Activated naive CD4-positive, alpha-beta T cell treated with Interleukin-2 at 50 U/mL for 16 hours (primary cell): ENCODE measurements at regions not wholly inside any gene's neighbourhood (a gene's known extent, or its start where the extent isn't known, plus 50 kb on each side); places are given as distances from the start of the nearest gene placed in this dataset.
"Not testable (repeated sequence)": the region's sequence is repeated elsewhere in the genome, so short reads cannot be mapped to it uniquely, and the experiment has no call there.

ENCODE experiments used
- DNase-seq: peaks from one replicate; pipeline ENCODE4 v3.0.0-alpha.2; 2020

DNA sequence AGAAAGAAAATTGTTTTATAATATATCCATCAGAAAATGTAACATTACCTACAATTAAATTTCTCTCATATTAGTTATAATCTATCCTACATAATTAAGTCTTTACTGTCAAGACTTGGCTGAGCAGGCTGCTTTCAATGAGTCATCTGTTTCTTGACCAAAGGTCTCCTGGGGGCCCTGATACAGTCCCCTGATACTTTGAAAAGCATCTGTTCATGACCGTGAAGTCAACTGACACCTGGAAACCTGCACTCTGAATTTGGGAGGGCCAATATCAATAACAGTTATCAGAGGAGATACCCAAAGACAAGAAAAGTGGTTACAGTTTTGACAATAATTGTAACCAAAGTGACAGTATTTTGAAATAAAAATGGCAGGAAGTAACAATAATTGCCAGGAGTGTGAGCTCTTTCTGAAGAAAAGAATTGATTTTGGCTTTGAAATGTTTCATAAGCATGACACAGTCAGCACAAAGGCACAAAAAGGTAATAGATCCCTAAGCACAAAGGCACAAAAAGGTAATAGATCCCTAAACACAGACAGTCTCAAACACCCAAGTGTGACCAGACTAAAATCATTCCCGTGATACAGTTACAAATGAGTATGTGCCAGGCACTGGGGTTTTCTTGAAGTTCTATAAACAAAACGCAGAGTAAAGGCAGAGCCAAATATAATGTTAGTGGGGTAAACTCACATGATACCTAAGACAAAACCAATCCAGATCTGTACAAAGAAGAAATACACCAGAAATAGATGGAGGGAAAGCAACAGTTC is 260.7 kb downstream of the PLOD2 start:
- DNase-seq, result no peak

DNA sequence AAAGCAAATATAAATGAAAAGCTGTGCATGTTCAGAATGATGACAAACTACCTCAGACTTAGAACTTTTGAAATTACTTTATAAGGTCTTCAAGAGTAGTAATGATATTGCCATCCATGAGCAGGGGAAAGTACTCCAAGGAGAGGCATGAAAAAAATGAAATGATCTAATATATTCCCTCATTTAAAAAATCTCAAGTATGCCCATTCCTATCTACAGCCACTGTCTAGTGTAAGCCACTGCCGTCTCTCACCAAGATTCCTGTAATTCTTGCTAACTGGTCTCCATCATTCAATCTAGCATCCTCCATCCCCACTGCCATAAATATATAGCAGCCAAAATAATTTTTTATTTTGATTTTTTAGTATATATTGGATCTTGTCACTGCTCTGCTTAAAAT is 258.8 kb downstream of the PLOD2 start:
- DNase-seq, result no peak

DNA sequence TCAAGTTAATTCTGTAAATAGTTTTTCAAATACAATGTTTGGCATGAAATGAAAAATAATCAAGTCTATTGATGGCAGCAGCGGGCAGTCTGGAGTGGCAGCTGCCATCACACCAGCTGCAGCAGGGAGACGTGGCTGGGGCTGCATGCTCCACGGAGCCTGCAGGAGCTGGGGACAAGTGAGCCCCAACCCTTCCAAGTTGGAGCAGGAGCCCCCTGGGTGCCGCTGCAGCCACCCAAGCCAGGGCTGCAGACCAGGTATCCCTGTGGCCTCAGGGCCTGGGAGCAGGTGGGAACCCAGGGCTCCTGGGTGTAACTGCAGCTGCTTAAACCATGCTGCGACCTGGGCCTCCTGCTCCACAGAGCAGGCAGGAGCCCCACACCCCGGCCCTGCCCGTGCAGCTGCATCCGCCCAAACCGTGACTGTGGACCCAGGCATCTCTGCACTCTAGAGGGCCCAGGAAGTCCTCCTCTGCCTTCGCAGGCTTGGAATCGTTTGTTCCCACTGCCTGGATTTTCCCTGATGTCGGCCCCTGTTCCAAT is 257.4 kb downstream of the PLOD2 start:
- DNase-seq, result no peak

DNA sequence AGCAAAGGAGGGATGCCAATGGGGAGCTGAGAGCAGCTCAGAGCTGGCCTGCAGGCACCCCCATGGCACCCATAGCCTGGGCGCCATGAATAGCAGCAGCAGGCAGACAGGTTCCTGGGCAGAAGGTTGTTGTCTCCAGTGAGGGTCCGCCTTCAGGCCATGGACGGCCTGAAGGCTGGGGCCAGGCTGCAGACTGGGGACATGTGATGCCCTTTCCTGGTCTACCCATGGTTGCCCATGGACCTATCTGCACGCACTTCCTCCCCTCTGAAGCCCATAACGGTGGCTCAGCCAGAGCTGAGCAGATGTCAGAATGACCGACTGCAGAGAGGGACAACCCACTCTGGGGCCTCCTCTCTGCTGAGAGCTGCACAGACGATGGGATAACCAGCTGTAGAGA is 256.8 kb downstream of the PLOD2 start:
- DNase-seq, result no peak

DNA sequence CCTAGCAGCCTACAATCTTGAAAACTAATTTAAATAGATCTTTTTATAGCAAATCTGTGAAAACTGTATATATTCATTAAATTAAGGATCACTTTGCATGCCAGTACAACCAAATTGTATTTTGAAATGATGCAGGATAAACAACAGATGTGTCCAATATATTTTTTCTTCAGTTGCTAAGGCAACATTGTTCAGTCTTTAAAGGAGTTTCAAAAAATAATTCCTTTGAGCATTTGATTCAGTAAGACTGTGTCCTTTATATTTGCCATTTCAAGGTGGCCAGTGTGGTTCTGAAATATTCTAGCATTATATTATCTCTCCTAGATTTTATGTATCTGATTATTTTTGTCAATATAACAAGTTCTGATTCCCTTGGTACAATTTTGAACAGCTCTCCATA is 254.7 kb downstream of the PLOD2 start:
- no peak for DNase-seq

DNA sequence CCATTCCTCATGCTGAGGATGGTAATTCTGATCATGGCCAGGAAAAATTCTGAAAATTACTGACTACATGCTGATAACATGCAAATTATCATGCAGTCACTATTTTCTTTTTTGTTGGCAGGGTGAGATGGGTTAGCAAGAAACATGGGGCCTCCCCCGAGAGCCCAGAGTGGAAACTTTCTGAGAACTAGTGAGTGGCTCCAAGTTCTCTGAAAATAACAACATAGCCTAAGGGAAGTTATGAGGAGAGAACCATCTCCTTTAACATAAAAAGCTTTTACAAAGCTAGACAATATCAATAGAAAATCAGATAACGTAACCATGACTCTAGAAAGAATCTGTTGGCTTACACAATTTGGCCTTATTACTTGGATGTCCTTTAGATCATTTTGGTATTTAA is 254.2 kb downstream of the PLOD2 start:
- DNase-seq, result no peak

DNA sequence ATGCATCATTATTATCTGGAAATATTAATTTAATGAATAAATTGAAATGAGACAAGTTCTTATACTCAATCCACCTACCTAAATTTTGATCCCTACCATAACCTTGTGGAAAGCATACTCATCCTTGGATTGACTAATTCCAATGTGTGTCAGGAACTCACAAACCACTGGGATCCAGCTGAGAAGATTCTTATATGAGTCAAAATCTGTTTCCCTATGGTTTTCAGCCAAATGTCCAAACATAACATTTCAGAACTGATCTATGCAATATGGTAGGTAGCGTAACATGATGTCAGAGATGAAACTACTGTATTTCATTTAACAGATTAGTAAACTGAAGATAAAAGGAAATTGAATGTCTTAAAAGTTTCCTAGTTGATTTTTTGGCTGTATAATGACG is 250.0 kb downstream of the PLOD2 start:
- no peak for DNase-seq

DNA sequence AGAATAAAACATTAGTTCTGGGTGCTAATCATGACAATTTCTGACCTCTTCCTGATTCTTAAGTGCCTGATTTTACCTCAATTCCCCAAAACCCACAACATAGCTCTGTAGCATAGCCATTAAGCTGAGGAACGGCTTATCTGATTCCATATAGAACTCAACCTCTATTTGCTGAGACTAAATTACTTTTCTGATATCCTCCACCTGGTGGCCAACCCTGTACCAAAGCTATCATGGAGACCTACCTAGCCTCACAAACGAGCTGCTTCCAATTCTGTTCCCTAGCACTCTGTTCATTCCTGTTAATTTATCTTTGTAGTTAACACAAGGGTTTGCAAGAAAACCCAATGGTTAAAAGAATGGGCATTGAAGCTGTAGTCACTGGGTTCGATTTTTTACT is 245.2 kb downstream of the PLOD2 start:
- no peak for DNase-seq

DNA sequence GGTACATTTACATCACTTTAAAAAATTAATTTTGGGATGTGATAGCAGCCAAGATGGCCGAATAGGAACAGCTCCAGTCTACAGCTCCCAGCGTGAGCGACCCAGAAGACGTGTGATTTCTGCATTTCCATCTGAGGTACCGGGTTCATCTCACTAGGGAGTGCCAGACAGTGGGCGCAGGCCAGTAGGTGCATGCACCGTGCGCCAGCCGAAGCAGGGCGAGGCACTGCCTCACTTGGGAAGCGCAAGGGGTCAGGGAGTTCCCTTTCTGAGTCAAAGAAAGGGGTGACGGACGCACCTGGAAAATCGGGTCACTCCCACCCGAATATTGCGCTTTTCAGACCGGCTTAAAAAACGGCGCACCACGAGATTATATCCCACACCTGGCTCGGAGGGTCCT is 233.2 kb downstream of the PLOD2 start:
- DNase-seq, result not testable (repeated sequence)

DNA sequence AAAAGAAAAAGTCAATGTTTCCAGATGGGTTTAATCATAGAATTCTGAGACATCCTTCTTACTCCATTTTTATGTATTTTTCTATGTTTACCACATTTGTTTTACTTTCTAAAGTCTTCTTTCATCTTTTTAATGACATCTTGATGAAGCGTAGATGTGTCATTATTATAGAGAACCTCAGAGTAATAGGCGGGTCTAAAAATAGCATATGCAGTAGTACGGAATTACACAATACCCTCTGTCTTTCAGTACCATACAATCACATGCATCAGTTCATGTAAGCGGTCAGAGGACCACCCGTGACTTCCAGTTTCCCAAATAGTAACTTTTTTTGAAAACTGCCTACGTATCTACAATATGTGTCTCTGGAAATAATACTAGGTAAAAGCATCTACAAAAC is 224.0 kb downstream of the PLOD2 start:
- no peak for DNase-seq

DNA sequence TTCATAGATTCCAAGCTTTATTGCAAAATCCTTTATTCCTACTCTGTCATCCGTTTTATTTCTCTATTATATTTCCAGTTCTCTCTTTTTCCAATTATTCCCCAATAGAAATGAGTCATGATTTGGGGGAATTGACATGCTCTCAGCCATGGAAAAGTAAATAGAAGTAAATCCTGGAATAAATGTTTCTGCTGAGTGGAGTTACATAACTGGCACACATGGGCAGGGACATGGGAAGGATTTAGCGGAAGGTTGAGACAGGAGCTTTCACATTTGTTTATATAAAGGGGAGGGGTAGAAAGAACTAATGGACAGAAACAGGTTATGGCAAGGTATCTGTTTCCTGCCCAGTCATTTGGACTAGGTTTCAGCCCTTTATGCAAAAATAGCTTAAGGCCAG is 221.6 kb downstream of the PLOD2 start:
- DNase-seq, result no peak

DNA sequence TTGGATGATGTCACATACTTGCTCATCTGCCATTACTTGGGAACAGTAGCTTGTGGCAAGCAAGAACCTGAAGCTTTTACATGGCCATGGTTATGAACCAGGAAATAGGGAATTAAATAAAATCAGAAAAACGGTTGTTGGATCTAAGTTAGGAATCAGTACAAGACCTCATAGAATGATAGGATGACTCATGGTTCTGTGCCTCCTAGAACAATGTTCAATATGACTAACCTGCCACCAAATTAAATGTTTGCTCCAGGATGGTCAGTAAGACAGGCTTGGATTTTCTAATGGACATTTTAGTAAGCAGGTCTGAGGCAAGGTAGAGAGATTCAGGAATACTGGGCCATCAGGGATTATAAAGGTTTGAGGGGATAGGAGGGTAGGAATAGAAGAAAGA is 218.9 kb downstream of the PLOD2 start:
- no peak for DNase-seq

DNA sequence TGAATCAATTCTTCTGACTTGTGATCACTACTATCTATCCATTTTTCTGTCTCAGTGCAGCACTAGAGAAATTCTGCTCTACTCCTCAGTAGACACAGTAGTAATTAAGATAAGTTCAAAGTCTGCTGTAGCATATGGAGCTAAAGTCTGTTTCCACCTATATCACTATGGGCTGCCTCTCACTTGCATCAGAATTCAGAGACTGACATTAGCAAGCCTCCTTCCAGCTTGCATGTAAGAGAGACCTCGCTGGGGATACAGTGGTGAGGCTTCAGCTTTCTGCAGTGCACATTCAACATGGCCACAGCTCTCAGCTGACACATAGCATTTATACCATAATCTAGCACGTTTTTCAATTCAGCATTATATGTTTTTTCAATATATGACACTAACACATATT is 217.0 kb downstream of the PLOD2 start:
- DNase-seq, result no peak

DNA sequence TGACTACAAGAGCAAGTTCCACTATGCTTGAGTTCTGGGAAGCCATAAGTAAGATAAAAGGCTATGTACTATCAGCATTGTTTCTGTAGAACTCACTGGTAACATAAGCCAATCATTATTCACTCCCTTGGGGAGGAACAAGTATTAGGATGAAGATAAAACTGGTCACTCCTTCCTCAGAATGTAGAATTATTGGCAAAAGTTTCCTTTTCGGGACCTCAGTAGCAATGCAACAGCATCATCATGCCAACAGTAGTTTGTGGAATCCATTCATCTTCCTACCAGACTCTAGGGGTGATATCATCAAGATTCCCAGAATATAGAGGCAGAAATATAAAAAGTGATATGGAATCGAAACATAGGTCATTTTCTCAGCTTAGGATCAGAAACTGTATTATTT is 209.5 kb downstream of the PLOD2 start:
- no peak for DNase-seq

DNA sequence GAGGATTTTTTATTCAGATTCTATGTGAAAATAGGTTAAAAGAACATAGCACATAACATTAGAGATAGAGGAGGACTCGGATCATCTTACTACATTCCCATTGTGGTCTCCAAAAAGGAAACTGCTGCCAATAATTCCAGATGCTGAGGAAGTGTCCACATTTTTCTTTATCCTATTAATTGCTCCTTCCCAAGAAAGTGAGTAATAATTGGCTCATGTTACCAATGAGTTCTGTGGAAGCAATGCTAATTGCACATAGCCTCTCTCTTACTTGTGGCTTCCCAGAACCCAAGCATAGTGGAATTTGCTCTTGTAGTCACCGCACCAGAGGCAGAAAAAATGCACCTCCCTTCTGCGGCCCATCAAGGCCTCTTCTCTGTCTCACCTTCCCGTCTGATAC is 208.4 kb downstream of the PLOD2 start:
- DNase-seq, result no peak

DNA sequence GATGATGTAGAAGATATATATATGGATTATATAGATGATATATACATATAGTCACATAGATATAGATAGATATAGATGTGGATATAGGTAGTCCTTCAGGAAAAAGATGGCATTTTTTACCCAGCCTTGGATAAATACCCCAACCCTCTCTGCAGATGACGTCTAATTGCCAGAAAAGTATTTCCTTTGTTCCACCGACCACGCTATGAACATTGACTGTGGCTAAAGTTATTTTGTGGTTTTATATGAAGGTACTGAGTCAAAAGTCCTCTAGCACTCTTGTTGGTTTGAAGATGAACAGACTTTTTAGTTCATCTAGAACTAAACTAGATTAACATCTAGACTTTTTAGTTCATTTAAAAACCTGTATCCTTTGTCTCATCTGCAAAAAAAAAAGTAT is 207.7 kb downstream of the PLOD2 start:
- DNase-seq, result no peak

DNA sequence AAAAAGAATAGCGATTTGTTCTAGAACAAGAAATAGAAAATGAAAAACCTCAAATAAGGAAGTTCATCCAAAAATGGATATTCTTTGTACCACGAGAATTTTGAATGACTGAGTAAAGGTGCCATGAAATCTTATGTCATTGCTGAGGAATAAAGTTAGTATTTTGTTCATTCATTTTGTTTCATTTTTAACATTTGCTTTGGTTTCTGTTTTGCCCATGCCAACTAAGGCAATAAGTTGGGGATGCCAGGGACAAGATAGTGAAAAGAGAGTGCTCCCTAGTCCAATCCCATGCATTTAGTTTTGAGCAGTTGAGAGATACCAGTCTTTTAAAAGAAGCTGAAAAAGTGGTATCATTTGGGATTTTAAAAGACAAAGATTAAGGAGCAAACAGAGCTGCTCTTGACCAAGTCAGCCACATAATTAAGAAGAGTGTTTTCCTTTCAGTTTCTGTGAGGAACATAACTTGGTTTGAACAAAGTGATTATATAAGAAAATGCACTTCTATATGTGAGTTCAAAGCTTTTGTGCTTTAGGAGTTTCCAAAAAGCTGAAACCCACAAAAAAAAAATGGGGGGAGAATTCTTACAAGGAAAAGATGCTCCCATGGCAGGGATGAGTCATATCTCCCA is 201.4 kb downstream of the PLOD2 start:
- no peak for DNase-seq

DNA sequence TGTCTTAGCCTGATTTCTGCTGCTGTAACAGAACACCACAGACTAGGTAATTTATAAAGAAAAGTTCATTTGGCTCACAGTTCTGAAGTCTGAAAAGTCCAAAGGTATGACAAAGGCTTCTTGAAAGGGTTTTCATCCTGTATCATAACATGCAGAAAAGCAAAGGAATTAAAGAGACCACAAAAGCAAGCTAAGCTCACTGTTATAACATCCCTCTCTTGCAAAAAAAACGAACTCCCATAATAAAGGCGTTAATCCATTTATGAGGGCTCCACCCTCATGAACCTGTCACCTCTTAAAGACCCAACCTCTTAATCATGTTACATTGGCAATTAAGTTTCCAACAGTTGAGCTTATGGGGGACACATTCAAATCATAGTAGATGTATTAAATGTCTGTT is 197.9 kb downstream of the PLOD2 start:
- no peak for DNase-seq

DNA sequence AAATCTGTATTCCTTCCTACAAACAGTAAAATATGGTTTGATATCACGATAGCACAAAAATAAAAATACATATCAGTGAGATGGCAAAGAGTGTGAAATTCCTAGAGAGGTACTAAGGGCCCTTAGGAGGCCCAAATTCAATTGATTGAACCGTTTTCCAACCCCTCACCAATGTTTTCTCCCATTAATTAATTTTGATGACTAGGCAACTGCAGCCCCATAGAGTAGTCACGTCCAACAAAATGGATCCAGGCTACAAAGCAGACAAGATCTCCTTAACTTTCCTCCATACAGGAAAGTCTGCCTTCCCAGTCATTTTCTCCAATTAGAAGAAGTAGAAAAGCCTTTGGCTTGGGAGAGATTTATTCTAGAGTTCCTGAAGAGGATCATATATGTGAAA is 193.9 kb downstream of the PLOD2 start:
- no peak for DNase-seq

DNA sequence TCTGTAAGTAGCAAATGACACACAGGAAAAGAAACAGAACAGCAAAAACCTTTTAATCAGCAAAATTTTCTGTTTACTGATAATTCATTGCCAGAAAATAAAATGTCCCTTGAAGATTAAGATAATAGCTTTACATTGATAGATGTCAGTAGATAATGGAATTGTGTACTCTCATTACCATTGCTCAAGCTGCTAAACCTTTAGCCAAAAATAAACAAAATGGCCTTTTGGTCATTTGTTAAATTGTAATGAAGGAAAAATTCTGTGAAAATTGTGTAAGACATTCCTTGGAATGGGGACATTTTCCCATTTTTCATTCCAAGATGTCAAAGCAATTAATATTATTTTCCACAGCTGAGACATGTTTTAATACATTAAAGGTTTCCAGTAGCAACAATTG is 189.8 kb downstream of the PLOD2 start:
- no peak for DNase-seq

DNA sequence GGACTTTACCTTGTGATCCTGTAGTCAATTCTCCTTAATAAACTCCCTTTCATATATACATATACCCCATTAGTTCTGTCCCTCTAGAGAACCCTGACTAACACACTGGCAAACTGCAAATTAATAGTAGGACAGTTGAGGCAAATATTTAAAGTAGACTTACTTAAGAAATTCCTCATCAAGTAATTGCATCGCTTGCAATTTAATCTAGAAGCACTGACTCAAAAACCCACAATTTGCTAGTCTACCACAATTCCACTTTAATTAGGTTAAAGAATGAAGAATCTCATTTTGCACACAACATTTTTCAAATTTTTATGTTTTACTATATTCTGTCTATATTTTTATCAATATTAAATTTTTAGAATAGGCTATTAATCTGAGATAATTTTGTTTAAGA is 188.1 kb downstream of the PLOD2 start:
- no peak for DNase-seq

DNA sequence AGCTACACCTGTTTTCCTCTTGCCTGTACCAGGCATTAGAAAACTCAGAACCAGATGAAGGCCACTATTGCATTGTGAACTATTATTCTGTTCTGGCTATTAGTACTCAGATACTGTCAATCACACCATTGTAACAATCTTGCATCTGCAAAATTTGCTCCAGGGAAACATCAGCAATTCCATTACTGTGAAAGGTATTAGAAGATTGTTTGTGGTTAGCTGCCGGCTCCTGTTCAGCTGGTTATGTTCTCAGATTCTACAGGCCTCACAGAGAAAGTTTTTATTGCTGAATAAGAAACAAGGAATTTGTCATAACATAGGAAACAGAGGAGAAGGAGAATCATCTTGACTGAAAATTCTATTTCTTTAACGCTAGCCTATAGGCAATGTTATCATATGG is 179.9 kb downstream of the PLOD2 start:
- DNase-seq, result no peak

DNA sequence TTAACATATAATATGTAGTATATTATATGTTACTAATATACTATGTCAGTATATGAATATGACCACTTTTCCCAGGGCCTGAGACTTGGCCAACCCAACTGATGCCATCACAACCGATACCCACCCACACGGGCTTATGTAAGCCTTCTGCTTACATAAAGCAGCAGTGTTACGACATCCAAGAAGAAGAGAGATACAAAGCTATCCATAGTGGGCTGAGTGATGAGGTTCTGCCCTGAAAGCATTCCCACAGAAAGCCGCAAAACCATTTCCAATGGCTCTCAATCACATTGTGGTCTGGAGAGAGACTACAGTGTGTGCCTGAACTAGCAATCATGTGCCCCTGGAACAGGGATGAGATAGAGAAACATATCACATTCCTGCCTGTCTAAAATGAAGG is 177.9 kb downstream of the PLOD2 start:
- DNase-seq, result no peak
